DND-41 (cell line): ENCODE measurements at regions not wholly inside any gene's neighbourhood (a gene's known extent, or its start where the extent isn't known, plus 50 kb on each side); places are given as distances from the start of the nearest gene placed in this dataset.

Experiments used
- ATAC-seq: fragments of 200-7000 bp; cut with Tn5 transposase; 3 replicates; pipeline ENCODE4 v1.9.1; 2021; ENCODE audit warnings: low read depth; ENCODE audit not compliant: insufficient read depth
- DNase-seq: peaks from one replicate; pipeline ENCODE4 v3.0.0-alpha.2; 2020
- H2AFZ ChIP-seq: 2 replicates; pipeline ENCODE4 v1.6.0; 2012; ENCODE audit warnings: low read depth, low read length
- H3K27ac ChIP-seq: 2 replicates; pipeline ENCODE4 v1.5.1; 2012; ENCODE audit warnings: low read length, inconsistent platforms
- H3K27me3 ChIP-seq: fragments of 200-600 bp; sonication (generic); 2 replicates; pipeline ENCODE4 v1.6.0; 2012; ENCODE audit warnings: low read length, mild to moderate bottlenecking, inconsistent platforms; ENCODE audit not compliant: insufficient read depth, poor library complexity
- H3K36me3 ChIP-seq: 2 replicates; pipeline ENCODE4 v1.5.1; 2012; ENCODE audit warnings: low read length, inconsistent platforms; ENCODE audit not compliant: insufficient read depth
- H3K4me1 ChIP-seq: 2 replicates; pipeline ENCODE4 v1.5.1; 2012; ENCODE audit warnings: mild to moderate bottlenecking, low read length; ENCODE audit not compliant: insufficient read depth
- H3K4me2 ChIP-seq: 2 replicates; pipeline ENCODE4 v1.6.0; 2012; ENCODE audit warnings: mild to moderate bottlenecking, moderate library complexity, low read length, inconsistent platforms; ENCODE audit not compliant: insufficient read depth
- H3K4me3 ChIP-seq, 2 experiments: fragments of 200-600 bp in 1 of 2; shearing (Covaris generic) in 1 of 2; 2 replicates each; pipeline ENCODE4 v1.5.1; 2012 to 2016; ENCODE audit warnings: inconsistent platforms in 2 of 2, low read length in 2 of 2, mild to moderate bottlenecking in 2 of 2, low read depth in 1 of 2, moderate library complexity in 1 of 2
- H3K79me2 ChIP-seq: 2 replicates; pipeline ENCODE4 v1.6.0; 2012; ENCODE audit warnings: low read length, inconsistent platforms; ENCODE audit not compliant: insufficient read depth
- H3K9ac ChIP-seq: 2 replicates; pipeline ENCODE4 v1.6.0; 2012; ENCODE audit warnings: low read depth, mild to moderate bottlenecking, inconsistent platforms, low read length, moderate library complexity
- H3K9me3 ChIP-seq: 2 replicates; pipeline ENCODE4 v1.5.1; 2012; ENCODE audit warnings: low read length, moderate library complexity, mild to moderate bottlenecking, inconsistent platforms; ENCODE audit not compliant: insufficient read depth, severe bottlenecking
- H4K20me1 ChIP-seq: 2 replicates; pipeline ENCODE4 v1.6.0; 2012; ENCODE audit warnings: low read length; ENCODE audit not compliant: insufficient read depth
- EZH2 ChIP-seq: IDR thresholded peaks from 3 replicates; pipeline ENCODE4 v1.6.1; 2012; ENCODE audit warnings: borderline replicate concordance, low read depth, mild to moderate bottlenecking, moderate library complexity, low read length, inconsistent platforms; ENCODE audit not compliant: severe bottlenecking
- TF ChIP-seq, protein P1 (sequence below): IDR thresholded peaks from 2 replicates; pipeline ENCODE4 v1.5.1; 2012; ENCODE audit warnings: borderline replicate concordance, low read length, moderate library complexity, mild to moderate bottlenecking; ENCODE audit not compliant: poor library complexity, severe bottlenecking; ENCODE audit errors: extremely low read depth

DNA sequence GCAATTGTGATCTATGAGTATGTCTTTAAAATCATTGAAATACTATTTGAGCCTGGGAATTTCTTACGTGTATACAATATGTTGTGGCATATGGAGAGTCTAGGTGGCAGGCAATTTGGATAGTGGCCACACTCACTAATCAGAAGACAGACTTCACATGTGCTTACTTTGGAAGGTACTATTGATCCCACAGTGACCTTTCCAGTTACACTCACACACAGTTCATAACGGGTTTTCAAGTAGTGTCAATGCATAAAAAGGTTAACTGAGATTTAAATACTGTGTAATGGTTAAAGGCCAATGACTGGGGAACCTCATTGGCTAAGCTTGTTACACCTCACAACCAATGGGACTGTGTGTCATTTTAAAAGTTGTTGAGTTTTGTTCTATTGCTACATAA is 783.2 kb downstream of the RPA4 start:
- DNase-seq (no peak), ATAC-seq (no peak)
- no peaks in the 10 kb centered on the region for H3K27me3 ChIP-seq
- H3K36me3 ChIP-seq: no peaks in the 10 kb centered on the region
- H2AFZ ChIP-seq: no peak overlapping the region
- H3K4me2 ChIP-seq: no peak overlapping the region
- H3K9me3 ChIP-seq: no peaks in the 10 kb centered on the region
- H4K20me1 ChIP-seq: no peaks in the 10 kb centered on the region
- no peaks in the 10 kb centered on the region for H3K79me2 ChIP-seq
- no peak for TF ChIP-seq EZH2
- TF ChIP-seq, protein P1, sequence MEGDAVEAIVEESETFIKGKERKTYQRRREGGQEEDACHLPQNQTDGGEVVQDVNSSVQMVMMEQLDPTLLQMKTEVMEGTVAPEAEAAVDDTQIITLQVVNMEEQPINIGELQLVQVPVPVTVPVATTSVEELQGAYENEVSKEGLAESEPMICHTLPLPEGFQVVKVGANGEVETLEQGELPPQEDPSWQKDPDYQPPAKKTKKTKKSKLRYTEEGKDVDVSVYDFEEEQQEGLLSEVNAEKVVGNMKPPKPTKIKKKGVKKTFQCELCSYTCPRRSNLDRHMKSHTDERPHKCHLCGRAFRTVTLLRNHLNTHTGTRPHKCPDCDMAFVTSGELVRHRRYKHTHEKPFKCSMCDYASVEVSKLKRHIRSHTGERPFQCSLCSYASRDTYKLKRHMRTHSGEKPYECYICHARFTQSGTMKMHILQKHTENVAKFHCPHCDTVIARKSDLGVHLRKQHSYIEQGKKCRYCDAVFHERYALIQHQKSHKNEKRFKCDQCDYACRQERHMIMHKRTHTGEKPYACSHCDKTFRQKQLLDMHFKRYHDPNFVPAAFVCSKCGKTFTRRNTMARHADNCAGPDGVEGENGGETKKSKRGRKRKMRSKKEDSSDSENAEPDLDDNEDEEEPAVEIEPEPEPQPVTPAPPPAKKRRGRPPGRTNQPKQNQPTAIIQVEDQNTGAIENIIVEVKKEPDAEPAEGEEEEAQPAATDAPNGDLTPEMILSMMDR: no peak
- no peak overlapping the region for H3K27ac ChIP-seq
- no peak overlapping the region for H3K9ac ChIP-seq
- H3K4me3 ChIP-seq: no peak overlapping the region
- no peaks in the 10 kb centered on the region for H3K4me1 ChIP-seq

GRCh38 chrX:97668126-97668525 is 784.4 kb downstream of the RPA4 start:
- Histone ChIP-seq H4K20me1 (no peaks in the 10 kb centered on the region), H3K4me1 (no peaks in the 10 kb centered on the region), H3K9me3 (no peaks in the 10 kb centered on the region), H2AFZ (no peak overlapping the region), H3K27ac (no peak overlapping the region), H3K79me2 (no peaks in the 10 kb centered on the region), H3K9ac (no peak overlapping the region), H3K36me3 (no peaks in the 10 kb centered on the region), H3K27me3 (no peaks in the 10 kb centered on the region), H3K4me3 (no peak overlapping the region), H3K4me2 (no peak overlapping the region)
- no peak for TF ChIP-seq EZH2
- TF ChIP-seq, protein P1: no peak
- DNase-seq: no peak
- no peak for ATAC-seq

- Histone ChIP-seq H3K9me3 (no peaks in the 10 kb centered on the region), H3K27me3 (no peaks in the 10 kb centered on the region), H3K27ac (no peak overlapping the region), H3K36me3 (no peaks in the 10 kb centered on the region), H3K79me2 (no peaks in the 10 kb centered on the region), H3K9ac (no peak overlapping the region), H2AFZ (no peak overlapping the region), H4K20me1 (no peaks in the 10 kb centered on the region), H3K4me2 (no peak overlapping the region), H3K4me1 (no peaks in the 10 kb centered on the region), H3K4me3 (no peak overlapping the region)
- no peak for TF ChIP-seq EZH2
- TF ChIP-seq, protein P1: no peak
- ATAC-seq (no peak), DNase-seq (no peak)
Measured at GRCh38 chrX:97672138-97672537, 788.4 kb downstream of the RPA4 start.

DNA sequence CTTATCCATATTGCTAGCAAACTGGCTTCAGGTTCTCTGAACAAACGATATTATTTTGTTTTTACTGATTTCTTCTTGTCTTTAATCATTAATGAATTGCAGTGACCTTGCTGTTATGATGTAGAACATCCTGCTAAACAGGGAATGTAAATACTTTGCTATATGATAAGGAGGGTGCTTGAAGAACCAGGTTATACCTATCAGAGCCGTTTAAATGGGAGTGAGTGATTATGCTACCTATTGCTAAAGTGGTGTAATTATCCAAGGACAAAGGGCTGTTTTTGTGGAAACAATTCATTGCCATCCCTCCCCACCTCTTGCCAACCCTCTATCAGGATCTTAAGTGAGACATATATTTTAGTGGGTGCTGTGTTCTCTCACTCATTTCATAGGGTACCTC is 788.9 kb downstream of the RPA4 start:
- Histone ChIP-seq H2AFZ (no peak overlapping the region), H3K36me3 (no peaks in the 10 kb centered on the region), H3K4me1 (no peaks in the 10 kb centered on the region), H3K9ac (no peak overlapping the region), H3K27ac (no peak overlapping the region), H3K4me2 (no peak overlapping the region), H3K9me3 (no peaks in the 10 kb centered on the region), H3K27me3 (no peaks in the 10 kb centered on the region), H3K79me2 (no peaks in the 10 kb centered on the region), H3K4me3 (no peak overlapping the region), H4K20me1 (no peaks in the 10 kb centered on the region)
- ATAC-seq (no peak), DNase-seq (no peak)
- TF ChIP-seq, protein P1: no peak
- no peak for TF ChIP-seq EZH2
